GM19463 (cell line): ENCODE measurements at regions not wholly inside any gene's neighbourhood (a gene's known extent, or its start where the extent isn't known, plus 50 kb on each side); places are given as distances from the start of the nearest gene placed in this dataset.
A peak's percentile ranks its signal among the peaks of the same experiment; 100 is the strongest.

Experiments
- ATAC-seq: cut with Tn5 transposase; IDR thresholded peaks from one replicate; pipeline ENCODE4 v1.9.1; 2021; ENCODE audit warnings: mild to moderate bottlenecking, moderate library complexity; ENCODE audit not compliant: unreplicated experiment

GRCh38 chr3:24639481-24640329 lies 145.1 kb upstream of the THRB start:
- ATAC-seq: no peak

DNA sequence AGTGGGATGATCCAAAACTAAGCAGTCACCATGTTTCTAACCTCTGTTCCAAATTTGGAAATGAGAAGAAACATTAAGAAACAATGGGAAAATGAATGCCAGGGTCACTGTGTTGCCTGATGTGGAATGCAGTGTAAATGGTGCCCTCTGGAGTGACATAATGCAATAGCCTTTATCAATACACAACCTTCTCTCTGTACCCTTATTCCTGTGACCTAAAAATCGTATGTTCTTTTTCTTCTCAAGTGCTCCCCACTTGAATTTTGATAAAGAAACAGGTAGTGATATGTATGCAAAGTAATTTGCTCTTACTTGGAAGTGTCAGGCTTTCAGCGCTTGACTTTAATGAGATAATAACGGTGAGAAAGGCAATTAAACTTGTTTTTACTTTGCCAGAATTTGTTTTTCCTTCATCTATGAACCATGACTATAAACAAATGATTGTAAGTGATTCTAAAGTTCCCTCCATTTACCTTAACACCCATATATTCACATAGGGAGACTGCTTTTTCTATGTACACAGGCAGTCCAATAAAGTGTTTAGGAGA lies 145.8 kb upstream of the THRB start:
- ATAC-seq: peak; percentile 42

GRCh38 chr3:24641628-24642027 lies 147.0 kb upstream of the THRB start:
- no peak for ATAC-seq

DNA sequence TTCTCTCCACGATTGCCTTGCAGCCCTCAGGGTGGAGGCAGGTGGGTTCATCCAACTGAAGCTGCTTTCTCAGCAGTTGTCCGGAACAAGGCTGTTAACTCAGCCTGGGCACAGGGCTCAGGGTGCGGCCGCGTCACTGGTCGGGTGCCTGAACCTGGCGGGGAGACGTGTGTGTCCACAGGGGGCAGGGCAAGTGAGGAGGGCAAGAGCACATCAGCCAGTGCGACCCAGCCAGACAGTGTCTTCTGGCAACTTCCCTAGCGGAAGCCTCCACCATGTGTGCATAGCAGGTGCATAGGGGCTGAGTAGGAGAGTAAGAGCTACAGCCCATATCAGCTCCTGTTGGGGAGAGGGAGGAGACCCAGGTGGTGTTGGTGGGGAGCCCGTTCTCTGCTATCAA lies 150.4 kb upstream of the THRB start:
- no peak for ATAC-seq

DNA sequence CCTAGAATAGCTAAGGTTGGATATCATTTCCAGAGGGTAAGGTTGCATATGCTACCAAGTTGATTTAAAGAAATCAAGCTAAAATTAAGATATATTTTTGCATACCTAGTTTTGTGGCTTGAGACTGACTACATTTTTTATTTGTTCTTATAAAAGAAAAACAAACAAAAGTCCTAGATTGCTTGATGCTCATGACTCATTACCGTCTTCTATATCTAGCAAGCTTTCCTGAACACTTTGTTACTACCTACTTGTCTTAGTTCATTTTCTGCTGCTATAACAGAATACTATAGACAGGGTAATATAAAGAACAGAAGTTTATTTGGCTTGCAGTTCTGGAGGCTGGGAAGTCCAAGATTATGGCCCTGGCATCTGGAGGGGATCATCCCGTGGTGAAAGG lies 152.1 kb upstream of the THRB start:
- no peak for ATAC-seq

DNA sequence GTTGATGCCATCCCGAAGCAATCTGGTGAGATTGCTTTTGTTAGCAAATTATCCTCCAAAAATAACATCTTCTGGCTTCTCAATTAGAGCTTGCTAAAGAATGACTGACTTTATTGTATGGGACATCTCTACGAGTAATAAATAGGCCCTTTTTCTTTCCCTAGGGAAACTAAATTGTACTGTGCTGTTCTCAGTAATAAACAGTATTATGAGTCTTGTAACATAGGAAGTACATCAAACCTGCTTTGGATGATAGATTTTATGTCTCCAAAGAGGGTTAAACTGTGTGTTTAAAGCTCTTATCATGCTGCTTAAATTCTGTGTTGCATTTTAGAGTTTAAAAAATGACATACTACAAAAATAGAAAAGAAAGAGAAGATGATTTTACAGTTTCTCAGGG lies 153.4 kb upstream of the THRB start:
- no peak for ATAC-seq

GRCh38 chr3:24650839-24651238 lies 156.2 kb upstream of the THRB start:
- ATAC-seq: no peak

GRCh38 chr3:24657870-24658510 lies 163.3 kb upstream of the THRB start:
- no peak for ATAC-seq

GRCh38 chr3:24661175-24661584 lies 166.5 kb upstream of the THRB start:
- no peak for ATAC-seq

DNA sequence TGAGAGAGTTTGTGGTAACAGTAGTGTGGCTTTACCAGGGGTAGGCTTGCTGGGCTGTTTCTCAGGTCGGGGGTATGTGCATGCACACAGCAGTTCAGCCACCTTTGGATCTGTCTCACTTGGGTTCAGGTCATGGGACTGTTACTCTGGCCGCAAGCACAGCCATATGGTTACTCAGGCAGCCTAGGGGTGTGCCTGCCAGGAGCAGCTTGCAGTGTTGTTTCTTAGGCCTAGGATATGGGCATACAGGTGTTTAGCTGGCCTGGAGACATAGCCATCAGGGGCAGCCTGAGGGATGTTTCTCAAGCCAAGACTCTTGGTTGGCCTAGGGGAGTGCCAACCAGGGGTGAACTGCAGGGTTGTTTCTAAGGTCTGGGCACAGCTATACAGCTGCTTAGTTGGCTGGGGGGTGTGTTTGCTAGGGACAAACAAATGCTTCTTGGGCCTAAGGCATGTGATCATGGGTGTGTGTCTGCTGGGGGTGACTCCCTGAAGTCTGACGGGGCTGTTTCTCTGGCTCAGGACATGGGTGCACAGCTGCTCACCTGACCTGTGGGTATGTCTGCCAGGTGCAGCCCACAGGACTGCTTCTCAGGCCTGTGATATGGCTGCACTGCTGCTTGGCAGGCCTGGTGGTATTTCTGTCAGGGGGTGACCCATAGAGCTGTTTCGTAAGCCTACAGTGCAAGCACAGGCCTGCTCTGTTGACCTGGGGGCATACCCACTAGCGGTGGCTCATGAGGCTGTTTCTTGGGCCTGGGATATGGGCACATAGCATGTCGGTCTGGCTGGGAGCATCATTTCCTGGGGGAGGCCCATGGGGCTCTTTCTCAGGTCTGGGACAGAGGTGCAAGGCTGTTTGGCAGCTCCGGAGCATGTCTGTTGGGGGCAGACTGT lies 168.0 kb upstream of the THRB start:
- ATAC-seq: no peak

DNA sequence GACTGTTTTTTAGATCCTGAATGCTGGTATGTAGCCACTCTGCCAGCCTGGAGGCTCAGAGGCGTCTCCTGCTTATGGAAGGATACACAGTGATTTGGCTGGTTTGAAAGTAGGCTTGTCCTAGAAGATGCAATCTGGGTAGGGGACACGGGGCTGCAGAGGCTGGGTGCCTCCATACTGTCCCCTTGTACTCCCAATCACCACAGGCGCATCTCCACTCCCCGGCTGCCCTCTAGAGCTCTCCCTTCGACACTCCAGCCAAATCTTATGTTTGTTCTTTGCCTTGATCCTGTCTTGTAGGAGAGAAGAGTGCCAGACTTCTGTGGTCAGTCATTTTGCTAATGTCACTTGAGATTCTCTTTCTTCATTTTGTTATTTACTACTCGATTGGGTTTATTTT lies 168.8 kb upstream of the THRB start:
- ATAC-seq: no peak

- ATAC-seq: no peak
Measured at GRCh38 chr3:24668039-24668438, 173.4 kb upstream of the THRB start.

GRCh38 chr3:24670871-24671270 lies 176.2 kb upstream of the THRB start:
- ATAC-seq: no peak

DNA sequence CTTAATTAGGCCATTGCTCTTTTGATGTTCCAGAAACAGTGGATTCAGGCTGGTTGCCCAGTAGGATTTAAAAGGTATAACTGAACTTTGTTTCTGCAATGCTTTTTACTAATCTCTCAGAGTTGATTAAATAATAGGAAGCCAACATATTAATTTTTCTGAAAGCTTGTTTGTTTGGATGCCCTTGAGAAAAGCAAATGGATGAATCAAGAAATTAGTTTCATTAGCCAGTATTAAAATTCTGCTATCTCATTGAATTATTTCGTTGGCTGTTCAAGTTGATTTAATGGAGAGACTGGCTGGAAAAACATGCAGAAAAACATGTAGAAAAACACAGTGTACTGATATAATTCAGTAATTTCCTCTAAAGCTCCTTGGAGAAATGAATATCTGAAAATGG lies 178.9 kb upstream of the THRB start:
- ATAC-seq: no peak

DNA sequence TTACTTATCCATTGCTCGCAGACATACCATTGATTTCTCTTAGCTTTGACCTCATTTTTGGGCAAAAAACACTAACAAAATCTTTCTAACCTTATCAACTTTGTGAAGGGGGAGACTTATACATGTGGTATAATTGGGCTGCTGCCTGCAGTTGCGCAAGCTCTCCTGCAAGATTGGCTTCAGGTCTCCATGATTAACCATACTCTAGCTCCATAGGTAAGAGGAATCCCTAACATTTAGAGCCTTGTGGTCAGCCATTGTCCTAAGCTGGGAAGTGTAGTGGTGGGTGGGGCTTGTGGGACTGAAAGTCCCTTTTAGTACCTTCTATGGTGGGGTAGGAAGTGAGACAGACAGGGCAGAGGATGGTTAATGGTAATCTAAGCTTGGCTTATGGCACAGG lies 179.6 kb upstream of the THRB start:
- no peak for ATAC-seq

GRCh38 chr3:24678021-24678420 lies 183.4 kb upstream of the THRB start:
- peak; percentile 31 for ATAC-seq

- peak; percentile 46 for ATAC-seq
Measured at GRCh38 chr3:24678421-24678865, 183.8 kb upstream of the THRB start.

GRCh38 chr3:24679429-24679828 lies 184.8 kb upstream of the THRB start:
- no peak for ATAC-seq

DNA sequence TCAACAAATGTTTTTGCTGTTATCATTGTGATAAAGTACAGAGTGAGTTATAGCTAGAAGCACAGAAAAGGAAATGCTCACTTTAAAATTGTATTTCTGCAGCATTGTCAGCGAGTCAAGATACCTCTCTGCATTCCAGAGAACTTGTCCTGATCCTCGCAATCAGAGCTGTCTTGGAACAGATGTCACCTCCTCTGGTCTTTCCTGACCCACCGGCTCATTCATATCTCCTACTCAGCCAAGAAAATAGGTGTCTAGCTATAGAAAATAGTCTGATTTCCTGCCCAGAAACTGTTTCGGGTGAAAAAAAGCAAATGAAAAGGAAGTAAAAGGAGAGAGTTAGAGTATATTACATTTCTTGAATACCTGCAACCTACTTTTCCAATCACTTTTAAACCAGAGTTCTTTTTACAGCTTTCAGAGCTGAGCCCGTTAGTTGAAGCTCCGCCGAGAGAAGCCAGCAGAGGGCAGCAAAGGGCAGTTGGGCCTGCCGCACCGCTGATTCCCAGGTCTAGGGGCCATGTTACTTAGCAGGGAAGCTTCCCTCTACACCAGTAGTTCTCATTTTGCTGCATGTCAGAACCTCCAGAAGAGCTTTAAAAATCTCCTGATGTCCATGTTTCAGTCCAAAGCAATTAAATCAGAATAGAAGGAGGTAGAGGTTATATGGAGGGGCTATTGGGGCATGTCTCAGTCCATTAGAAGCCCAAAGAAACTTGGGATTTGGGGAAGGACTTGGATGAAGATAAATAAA lies 185.7 kb upstream of the THRB start:
- ATAC-seq: peak; percentile 70

- ATAC-seq: no peak
Measured at GRCh38 chr3:24682141-24682547, 187.5 kb upstream of the THRB start.
